Occipital lobe (tissue), 1 donor: ENCODE measurements at regions not wholly inside any gene's neighbourhood (a gene's known extent, or its start where the extent isn't known, plus 50 kb on each side); places are given as distances from the start of the nearest gene placed in this dataset.

Source experiments
- DNase-seq: peaks from one replicate; lab custom pipeline; 2025; lab: John Stamatoyannopoulos, UW

GRCh38 chr18:56026509-56026908 lies 438.5 kb upstream of the TCF4 start:
- no peak for DNase-seq

- no peak for DNase-seq
These were observed 433.8 kb upstream of the TCF4 start for GRCh38 chr18:56021809-56022195.

- DNase-seq = no peak
These were observed 433.3 kb upstream of the TCF4 start for GRCh38 chr18:56021136-56021808.

- DNase-seq = no peak
These were observed 431.9 kb upstream of the TCF4 start for GRCh38 chr18:56019908-56020307.

GRCh38 chr18:56019156-56019555 lies 431.2 kb upstream of the TCF4 start:
- DNase-seq = no peak

GRCh38 chr18:56009411-56009810 lies 421.4 kb upstream of the TCF4 start:
- no peak for DNase-seq

- no peak for DNase-seq
These were observed 415.7 kb upstream of the TCF4 start for GRCh38 chr18:56003720-56004088.

- peak; percentile 9 for DNase-seq
These were observed 415.2 kb upstream of the TCF4 start for GRCh38 chr18:56003009-56003719.

- DNase-seq = no peak
These were observed 413.6 kb upstream of the TCF4 start for GRCh38 chr18:56001576-56001975.

GRCh38 chr18:56000041-56000440 lies 412.0 kb upstream of the TCF4 start:
- DNase-seq = no peak

GRCh38 chr18:55999641-56000040 lies 411.6 kb upstream of the TCF4 start:
- no peak for DNase-seq

- no peak for DNase-seq
These were observed 410.9 kb upstream of the TCF4 start for GRCh38 chr18:55998801-55999385.

GRCh38 chr18:55998071-55998522 lies 410.1 kb upstream of the TCF4 start:
- DNase-seq = peak; percentile 58

GRCh38 chr18:55997151-55997561 lies 409.2 kb upstream of the TCF4 start:
- no peak for DNase-seq

- no peak for DNase-seq
These were observed 408.7 kb upstream of the TCF4 start for GRCh38 chr18:55996717-55997116.

GRCh38 chr18:55990186-55990585 lies 402.2 kb upstream of the TCF4 start:
- no peak for DNase-seq

GRCh38 chr18:55988537-55988936 lies 400.5 kb upstream of the TCF4 start:
- no peak for DNase-seq

GRCh38 chr18:55983433-55983832 lies 395.4 kb upstream of the TCF4 start:
- DNase-seq = no peak

GRCh38 chr18:55982992-55983391 lies 395.0 kb upstream of the TCF4 start:
- DNase-seq = no peak

- no peak for DNase-seq
These were observed 393.9 kb upstream of the TCF4 start for GRCh38 chr18:55981712-55982475.

GRCh38 chr18:55974521-55974920 lies 386.5 kb upstream of the TCF4 start:
- DNase-seq = no peak

GRCh38 chr18:55968550-55968949 lies 380.6 kb upstream of the TCF4 start:
- DNase-seq = no peak
